ENCODE measurements at regions not wholly inside any gene's neighbourhood (a gene's known extent, or its start where the extent isn't known, plus 50 kb on each side); places are given as distances from the start of the nearest gene placed in this dataset.

DNA sequence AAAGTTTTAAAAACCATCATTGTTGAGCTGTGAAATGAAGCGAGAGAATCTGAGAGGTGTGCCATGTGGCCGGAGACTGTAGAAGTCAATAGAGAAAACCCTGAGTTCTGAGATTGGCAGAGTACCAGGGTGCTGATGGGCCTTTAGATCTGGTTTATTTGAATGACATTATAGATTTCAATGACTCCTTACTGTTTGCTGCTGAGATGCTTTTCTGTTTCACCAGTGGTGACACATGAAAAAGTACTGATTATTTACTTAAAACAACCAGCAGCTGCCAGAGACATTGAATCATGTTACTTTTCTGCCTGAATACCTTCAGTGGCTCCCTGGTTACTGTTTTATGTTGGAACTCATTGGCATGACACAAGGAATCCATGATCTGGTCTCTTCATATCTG lies 602.7 kb upstream of the ZNF804A start:
- peak; percentile 62 for DNase-seq
- in situ Hi-C loops (cut with HindIII; ENCODE audit: low pct_ligation_motif_present, low pct_unique_long_range_greater_than_20kb, low sequenced_read_pairs) = no loop called here

DNA sequence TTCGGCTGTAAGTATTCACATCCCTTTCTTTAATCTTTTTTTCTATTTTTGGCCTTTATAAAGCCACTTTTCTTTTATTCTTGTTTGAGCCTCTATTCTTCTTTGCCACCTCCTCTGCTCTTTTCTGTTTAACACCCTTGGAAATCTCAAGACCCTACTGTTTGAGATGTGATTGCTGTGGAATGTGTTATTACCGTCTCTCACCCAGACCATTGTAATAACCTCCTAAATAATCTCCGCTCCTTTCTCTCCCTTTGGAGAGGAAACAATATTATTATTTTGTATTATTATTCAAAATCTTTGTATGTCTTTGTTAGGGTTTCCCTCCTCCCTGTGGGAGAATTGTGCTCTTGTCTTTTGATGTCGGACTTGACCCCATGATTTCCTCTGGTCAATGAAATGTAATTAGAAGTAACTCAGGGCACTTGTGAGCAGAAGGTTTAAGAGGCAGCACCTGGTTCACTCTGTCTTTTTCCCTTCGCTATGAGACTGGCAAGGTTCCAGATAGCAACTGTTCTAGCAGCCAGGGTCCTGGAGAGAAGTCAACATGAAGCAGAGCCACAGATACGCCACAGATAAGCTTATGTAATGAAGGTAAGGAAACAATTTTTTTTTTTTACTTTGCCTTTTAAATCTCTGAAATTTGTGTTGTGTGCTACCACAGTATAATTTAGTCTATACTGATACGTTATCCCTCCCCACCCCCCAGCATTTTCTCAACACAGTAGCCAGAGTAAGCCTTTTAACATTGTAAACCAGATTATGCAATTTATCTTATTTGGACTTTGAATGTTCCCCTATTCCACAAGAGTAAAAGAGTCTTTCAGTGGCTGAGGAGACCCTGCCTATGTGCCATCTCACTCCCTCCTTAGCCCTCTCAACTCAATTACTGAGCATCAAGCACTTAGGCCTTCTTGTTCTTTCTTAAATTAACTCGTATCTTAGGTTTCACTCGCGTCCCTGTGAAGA lies 601.2 kb upstream of the ZNF804A start:
- no peak for DNase-seq
- in situ Hi-C loops (cut with HindIII; ENCODE audit: low pct_ligation_motif_present, low pct_unique_long_range_greater_than_20kb, low sequenced_read_pairs) = no loop called here

DNA sequence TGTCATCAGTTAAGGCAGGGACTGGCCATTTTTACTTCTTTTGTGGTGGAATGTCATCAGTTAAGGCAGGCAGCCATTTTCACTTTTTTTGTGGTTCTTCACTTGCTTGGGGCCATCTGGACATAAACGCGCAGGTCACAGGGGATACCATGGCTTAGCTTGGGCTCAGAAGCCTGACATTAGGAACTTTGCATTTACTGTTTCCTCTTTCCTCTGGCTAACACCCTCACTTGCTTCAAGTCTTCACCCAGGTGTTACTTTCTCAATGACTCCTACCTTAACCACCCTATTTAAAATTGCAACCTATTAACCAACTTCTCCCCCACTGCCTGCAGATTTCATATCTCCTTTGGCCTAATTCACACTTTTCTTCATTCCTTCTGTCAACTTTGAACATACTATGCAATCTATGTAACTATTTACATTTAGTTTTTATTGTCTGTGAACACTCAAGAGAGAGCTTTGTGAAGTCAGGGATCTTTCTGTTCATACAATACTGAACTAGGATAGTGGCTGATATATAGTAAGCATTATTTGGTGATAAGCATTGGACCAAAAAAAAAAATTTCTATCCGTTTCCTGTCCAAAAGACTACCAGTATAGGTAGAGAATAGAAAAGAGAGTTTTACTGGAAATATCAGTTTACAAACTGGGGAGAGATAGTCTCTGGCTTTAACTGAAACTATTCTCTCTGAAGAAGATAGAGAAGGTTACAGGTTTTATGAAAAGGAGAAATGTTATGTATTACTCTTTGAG lies 600.1 kb upstream of the ZNF804A start:
- in situ Hi-C loops (cut with HindIII; ENCODE audit: low pct_ligation_motif_present, low pct_unique_long_range_greater_than_20kb, low sequenced_read_pairs) = no loop called here
- no peak for DNase-seq

DNA sequence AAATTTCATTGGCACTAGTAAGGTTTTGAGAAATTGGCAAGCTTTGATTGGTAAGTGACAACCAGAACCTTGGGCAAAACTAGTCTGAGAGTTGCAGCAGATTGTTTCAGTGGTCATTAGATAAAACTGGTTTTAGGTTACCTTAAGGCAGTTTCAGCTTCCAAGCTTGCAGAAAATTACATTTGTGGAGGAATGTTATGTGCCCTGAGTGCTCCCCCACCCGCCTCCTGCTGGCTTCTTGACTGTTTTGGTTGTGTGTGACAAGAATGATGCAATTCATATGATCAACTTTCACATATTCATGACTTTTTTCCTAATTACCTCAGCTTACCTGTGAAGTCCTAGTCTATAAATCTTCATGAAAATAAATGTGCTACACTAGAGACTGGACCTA lies 599.5 kb upstream of the ZNF804A start:
- in situ Hi-C loops (cut with HindIII; ENCODE audit: low pct_ligation_motif_present, low pct_unique_long_range_greater_than_20kb, low sequenced_read_pairs) = no loop called here
- no peak for DNase-seq

DNA sequence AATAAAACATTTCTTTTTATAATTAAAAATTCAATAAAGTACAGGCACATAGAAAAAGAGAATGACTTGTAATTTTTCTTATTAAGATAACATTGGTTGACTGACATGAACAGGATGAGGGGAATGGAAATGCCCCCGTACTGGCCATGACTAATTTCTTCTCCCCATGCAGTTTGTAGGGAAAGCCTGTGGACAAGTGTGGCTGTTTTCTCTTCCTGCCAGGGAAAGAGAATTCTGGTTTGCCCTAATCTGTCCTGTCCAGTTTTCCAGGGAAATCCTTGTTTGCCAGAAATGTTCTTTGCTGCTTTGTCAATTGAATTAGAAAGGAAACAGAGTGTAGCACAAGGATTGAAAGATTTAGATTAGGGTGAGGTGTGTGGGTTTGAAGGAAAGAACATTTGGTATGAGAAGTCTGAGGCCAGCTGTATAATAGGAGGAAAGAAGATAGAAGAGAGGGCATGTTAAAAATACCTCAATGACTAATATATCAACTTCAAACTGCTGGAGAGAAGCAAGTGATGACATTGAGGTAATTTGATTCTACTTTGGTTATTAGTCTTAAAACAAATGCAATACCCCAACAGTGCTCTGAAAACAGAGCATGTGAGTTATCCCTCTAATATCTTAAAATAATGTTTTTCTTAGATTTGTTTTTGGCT lies 593.9 kb upstream of the ZNF804A start:
- in situ Hi-C loops (cut with HindIII; ENCODE audit: low pct_ligation_motif_present, low pct_unique_long_range_greater_than_20kb, low sequenced_read_pairs) = no loop called here
- no peak for DNase-seq

DNA sequence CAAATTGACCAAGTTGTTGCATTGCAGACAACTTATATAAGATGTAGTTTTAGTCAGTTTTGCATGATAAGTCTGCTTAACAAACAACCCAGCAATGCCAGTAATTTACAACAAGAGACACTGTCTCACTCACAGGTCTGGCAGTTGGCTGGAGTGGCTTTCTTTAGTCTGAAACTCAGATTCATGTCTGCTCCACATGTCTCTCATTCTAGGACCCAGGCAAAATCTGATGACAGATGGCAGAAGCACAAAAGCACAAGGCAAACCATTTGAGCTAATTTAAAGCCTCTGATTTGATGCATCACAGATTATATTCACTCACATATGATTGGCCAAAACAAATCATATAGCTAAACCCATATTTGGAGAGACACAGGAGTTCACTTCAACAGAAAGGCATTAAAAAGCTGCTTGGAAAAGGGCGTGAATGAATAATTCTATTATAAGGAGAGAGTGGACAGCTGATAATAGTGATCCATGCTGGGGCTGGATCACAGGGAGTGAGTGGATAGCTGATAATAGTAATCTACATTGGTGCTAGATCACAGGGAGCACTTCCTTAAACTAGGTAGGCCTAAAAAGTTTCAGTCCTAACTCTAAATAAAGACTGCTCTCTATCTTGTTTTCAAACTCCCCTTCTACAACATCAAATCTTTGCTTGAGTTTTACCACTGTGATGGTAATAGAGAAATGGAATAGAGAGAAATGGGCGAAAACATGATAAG lies 593.2 kb upstream of the ZNF804A start:
- in situ Hi-C loops (cut with HindIII; ENCODE audit: low pct_ligation_motif_present, low pct_unique_long_range_greater_than_20kb, low sequenced_read_pairs) = no loop called here
- DNase-seq = no peak

DNA sequence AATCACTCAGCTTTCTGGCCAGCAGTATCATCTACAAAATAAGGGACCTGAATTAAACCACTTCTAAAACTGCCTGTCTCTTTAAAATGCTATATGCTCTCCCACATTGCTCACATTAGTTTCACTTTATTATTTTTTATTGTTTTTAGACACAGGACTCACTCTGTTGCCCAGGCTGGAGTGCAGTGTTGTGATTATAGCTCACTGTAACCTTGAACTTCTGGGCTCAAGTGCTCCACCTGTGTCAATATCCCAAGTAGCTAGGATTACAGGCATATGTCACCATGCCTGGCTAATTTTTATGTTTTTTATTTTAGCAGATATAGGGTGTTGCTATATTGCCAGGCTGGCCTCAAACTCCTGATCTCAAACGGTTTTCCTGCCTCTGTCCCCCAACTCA lies 591.3 kb upstream of the ZNF804A start:
- DNase-seq = no peak
- in situ Hi-C loops (cut with HindIII; ENCODE audit: low pct_ligation_motif_present, low pct_unique_long_range_greater_than_20kb, low sequenced_read_pairs) = no loop called here

DNA sequence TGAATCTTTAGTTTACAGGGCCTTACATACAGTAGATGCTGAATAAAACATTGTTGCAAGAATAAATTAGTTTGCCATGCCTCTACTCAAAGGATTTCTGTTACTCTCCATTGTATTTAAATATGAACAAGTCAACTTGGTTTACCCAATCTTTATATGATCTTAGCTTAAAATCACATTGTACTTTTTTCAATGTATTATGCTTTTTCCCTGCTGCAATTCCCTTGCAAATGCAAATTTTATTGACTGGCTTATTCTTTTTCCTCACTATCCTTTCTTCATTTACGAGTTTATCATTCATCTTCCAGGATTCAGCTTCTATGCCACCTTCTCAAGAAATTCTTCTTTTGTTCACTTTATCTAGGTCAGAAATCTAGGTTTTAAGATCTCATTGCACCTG lies 571.4 kb upstream of the ZNF804A start:
- DNase-seq = no peak
- in situ Hi-C loops (cut with HindIII; ENCODE audit: low pct_ligation_motif_present, low pct_unique_long_range_greater_than_20kb, low sequenced_read_pairs) = no loop called here

DNA sequence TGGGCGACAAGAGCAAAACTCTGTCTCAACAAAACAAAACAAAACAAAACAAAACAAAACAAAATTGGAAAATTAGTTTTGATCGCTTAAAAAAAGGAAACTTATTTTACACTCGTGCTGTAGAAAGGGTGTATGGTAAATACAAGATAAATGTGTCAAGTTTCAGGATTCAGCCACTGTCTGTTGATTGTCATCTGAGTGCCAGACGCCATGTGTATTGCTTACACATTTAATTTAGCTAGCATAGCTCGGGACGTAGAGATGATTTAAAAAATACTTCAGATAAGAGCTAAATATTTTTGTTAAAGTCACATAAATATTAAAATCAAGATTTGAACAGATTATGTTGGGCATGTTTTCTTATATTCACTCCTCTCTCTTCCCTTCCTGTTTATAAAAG lies 568.1 kb upstream of the ZNF804A start:
- no peak for DNase-seq
- in situ Hi-C loops (cut with HindIII; ENCODE audit: low pct_ligation_motif_present, low pct_unique_long_range_greater_than_20kb, low sequenced_read_pairs) = no loop called here

DNA sequence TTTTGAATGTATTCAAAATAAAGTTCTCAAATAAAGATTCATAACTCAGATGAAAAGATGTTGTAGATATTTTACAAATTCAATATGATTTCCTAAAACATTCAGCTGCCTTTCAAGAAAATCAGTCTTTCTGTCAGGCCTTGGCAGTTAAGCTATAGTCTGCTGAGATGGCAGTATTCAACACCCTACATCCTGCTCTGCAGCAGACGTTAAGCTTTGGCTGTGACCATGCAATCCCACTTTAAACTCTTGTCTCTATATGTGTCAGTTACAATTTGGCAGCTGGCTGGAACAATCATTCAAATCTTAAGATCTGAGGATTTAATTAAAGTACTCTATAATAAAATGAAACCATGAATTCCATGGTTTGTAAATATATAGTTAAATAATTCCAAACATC lies 567.3 kb upstream of the ZNF804A start:
- in situ Hi-C loops (cut with HindIII; ENCODE audit: low pct_ligation_motif_present, low pct_unique_long_range_greater_than_20kb, low sequenced_read_pairs) = no loop called here
- no peak for DNase-seq

DNA sequence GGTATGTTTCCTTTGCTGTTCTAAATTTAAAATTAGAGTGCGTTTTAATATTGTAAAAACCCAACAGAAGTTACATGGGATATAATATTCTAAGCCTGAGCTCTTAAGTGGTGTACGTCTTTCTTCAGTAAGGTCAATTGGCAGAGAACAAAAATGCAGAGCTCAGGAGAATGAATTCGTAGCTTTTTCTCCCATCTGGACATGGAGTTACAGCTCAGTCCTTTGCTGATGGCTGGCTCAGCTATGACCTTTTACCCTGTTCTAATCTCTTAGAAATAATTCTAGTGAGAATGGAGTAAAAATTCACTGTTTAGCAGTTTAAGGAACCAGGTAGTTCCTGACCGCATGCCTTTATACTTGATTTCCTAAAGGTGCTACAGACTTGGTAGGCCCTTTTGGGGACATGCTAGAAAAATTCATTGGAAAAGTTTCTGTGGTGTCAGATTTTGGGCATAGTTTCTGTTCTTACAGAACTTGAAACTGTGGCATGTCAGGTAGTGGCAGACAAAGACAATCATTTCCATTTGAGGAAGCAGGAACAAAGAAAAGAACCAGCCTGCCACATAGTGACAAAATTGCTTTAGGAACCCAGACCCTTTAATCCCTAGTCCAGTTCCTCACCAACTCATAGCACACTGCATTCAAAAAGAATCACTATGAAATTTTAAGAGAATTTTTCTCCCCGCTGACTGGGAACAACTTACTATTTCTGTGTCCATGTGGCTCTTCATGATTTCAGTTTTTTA lies 566.8 kb upstream of the ZNF804A start:
- in situ Hi-C loops (cut with HindIII; ENCODE audit: low pct_ligation_motif_present, low pct_unique_long_range_greater_than_20kb, low sequenced_read_pairs) = no loop called here
- DNase-seq = no peak

DNA sequence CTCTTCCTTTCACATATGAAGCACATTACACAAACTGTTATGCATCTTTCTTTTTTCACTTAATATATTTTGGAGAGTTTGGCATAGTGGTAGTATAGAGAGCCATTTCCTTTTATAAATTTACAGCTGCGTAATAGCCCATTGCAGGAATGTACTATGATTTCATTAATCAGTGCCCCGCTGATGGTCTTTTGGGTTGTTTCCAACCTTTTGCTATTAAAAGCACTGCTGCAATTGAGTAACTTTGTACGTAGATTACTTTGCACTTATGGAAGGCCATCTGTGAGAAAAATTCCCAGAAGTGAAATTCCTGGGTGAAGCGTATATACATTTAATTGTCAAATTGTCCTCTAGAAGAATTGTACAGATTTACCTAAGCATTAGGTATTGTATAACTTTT lies 565.3 kb upstream of the ZNF804A start:
- no peak for DNase-seq
- in situ Hi-C loops (cut with HindIII; ENCODE audit: low pct_ligation_motif_present, low pct_unique_long_range_greater_than_20kb, low sequenced_read_pairs) = no loop called here

DNA sequence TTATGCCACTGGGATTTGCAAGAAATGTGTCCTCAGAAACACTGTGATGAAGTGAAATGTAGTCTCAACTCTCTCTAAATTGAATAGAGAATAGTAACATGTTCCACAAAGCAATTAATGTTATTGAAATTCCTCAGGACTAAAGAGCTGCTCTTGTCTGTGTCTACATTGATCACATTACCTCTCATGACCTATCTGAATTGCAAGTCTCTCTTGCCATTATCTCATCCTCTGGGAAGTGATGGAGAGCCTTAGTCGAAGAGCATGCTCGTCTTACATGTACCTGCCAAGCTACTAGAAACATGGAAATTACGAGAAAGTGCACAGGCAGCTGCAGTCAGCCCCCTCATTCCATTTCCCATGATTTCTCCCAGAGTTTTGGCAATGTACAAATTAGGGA lies 561.1 kb upstream of the ZNF804A start:
- no peak for DNase-seq
- in situ Hi-C loops (cut with HindIII; ENCODE audit: low pct_ligation_motif_present, low pct_unique_long_range_greater_than_20kb, low sequenced_read_pairs) = no loop called here

DNA sequence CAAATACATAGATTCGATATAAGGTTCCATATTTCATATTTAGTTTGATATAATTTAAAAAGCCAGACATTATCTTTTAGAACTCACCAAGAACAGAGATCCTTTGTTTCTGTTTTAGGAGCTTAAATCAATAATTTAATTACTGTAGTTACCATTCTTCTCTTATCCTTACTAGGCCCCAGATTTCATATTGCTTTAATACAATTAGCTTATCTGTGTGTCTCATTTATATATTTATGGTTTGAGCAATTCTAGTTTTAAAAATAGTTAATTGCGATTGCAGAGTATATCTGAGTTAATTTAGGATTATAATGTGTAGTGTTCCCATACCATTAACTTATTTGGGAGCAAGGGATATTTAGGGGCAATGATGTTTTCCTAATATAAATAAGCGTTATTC lies 558.8 kb upstream of the ZNF804A start:
- DNase-seq = no peak
- in situ Hi-C loops (cut with HindIII; ENCODE audit: low pct_ligation_motif_present, low pct_unique_long_range_greater_than_20kb, low sequenced_read_pairs) = no loop called here

DNA sequence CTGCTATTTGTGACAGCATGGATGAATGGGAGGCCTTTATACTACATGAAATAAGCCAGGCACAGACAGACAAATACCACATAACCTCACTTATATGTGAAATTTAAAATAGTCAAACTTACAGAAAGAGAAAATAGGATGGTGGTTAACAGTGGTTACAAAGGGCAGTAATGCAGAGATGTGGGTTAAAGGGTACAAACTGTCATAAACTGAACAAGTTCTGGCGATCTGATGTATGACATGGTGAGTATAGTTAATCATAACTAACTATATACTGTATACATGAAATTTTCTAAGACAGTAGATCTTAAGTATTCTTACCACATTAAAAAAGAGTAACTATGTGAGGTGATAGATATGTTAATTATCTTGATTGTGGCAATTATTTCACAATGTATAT lies 558.1 kb upstream of the ZNF804A start:
- in situ Hi-C loops (cut with HindIII; ENCODE audit: low pct_ligation_motif_present, low pct_unique_long_range_greater_than_20kb, low sequenced_read_pairs) = no loop called here
- no peak for DNase-seq

DNA sequence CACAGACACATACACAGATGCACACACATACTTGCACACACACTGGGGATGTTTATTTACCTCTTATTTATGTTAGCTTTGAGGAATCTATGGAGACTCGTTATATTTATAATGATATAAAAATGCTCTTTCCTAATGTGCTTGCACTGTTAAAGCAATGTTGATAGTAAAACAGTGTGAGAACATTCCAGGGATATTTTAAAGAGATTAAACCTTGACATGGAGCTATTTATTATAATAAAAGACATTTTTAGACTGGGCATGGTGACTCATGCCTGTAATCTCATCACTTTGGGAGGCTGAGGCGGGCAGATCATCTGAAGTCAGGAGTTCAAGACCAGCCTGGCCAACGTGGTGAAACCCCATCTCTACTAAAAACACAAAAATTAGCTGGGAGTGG lies 557.3 kb upstream of the ZNF804A start:
- in situ Hi-C loops (cut with HindIII; ENCODE audit: low pct_ligation_motif_present, low pct_unique_long_range_greater_than_20kb, low sequenced_read_pairs) = no loop called here
- DNase-seq = no peak

DNA sequence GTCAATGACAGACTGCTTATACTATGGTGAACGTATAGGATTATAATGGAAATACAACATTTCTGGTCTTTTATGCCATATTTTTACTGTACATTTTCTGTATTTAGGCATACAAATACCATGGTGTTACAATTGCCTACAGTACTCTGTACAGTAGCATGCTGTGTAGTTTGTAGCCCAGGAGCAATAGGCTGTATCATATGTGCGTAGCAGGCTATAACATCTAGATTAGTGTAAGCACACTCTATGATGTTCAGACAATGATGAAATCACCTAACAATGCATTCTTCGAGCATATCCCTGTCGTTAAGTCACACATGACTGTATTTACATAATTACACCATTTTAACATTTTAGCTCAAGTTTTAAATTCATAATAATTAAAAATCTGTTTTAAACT lies 556.6 kb upstream of the ZNF804A start:
- in situ Hi-C loops (cut with HindIII; ENCODE audit: low pct_ligation_motif_present, low pct_unique_long_range_greater_than_20kb, low sequenced_read_pairs) = no loop called here
- no peak for DNase-seq

DNA sequence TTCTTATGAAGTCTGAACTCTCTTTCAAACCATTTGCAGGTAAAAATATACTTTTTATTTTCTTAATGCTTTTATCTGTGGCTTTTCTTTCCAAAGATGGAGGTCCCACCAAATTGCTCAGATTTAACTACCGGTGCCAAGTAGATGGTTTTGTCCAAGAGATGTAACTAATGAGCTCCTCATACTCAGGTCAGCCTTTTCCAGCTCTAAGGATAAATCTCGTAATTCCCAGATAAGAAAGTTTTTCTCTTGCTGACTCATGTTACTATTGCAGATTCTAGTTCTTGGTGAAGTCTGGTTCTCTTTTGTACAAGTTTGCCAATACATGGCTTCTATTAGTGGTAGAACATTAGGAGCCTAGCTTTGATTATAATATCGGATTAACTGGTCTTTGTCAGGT lies 550.8 kb upstream of the ZNF804A start:
- in situ Hi-C loops (cut with HindIII; ENCODE audit: low pct_ligation_motif_present, low pct_unique_long_range_greater_than_20kb, low sequenced_read_pairs) = no loop called here
- no peak for DNase-seq
